ENCODE measurements at regions not wholly inside any gene's neighbourhood (a gene's known extent, or its start where the extent isn't known, plus 50 kb on each side); places are given as distances from the start of the nearest gene placed in this dataset.

DNA sequence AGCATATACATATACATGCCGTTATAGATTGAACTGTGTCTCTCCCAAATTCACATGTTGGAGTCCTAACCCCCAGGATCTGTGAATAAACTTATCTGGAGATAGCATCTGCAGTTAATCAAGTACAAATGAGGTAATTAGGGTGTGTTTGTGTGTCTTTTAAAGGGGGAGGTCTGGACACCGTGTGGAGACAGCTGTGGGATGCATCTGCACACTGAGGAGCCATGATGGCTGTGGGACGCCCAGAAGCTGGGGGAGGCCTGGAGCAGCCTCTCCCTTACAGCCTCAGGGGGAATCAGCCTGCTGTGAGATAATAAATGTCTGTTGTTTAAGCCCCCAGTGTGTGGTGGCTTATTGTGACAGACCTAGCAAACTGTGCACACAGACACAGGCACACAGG lies 51.8 kb upstream of the COL18A1 start:
- Mint-ChIP-seq H3K27me3 (peaks cover 19% of the 10 kb centered on the region), H3K4me3 (no peak overlapping the region), H3K27ac (no peak overlapping the region), H3K36me3 (no peaks in the 10 kb centered on the region), H3K9me3 (no peaks in the 10 kb centered on the region), H3K4me1 (peaks cover 0 to 13% (median 6%) of the 10 kb centered on the region in 4 donors)
- Histone ChIP-seq H3K36me3 (ENCODE audit: control insufficient read depth, insufficient read depth, low read length) (no peaks in the 10 kb centered on the region), H3K4me1 (ENCODE audit: control insufficient read depth, insufficient read depth, low read length, poor library complexity, severe bottlenecking) (no peaks in the 10 kb centered on the region), H3K27me3 (ENCODE audit: control insufficient read depth, insufficient read depth, low read length) (no peaks in the 10 kb centered on the region), H3K4me3 (ENCODE audit: low read depth, low read length) (no peak overlapping the region), H3K9me3 (ENCODE audit: control insufficient read depth in 2 of 2, low read length in 2 of 2) (no peaks in the 10 kb centered on the region), H3K27ac (ENCODE audit: insufficient read depth, low read length, poor library complexity, severe bottlenecking) (no peak overlapping the region)
- ATAC-seq (ENCODE audit: low read depth in 2 of 2), result no peak
- DNase-seq, result no peak

DNA sequence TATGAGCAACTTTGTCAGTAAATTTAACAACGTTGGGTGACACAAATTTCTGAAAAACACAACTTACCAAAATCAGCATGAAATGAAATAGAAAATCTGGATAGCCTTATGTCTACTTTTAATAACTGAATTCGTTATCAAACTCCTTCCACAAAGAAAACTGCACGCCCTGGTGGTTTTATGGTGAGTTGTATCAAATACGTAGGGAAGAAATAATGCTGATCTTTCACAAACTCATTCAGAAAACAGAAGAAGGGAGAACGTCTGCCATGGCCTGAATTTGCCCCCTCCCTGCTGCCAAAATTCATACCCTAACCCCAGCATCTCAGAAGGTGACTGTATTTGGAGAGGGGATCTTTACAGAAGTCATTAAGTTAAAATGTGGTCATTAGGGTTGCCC lies 50.0 kb upstream of the COL18A1 start:
- no peak overlapping the region for H3K4me3 Mint-ChIP-seq
- no peaks in the 10 kb centered on the region for H3K27me3 ChIP-seq (ENCODE audit: control insufficient read depth, insufficient read depth, low read length)
- H3K4me1 Mint-ChIP-seq, result peaks cover 0 to 13% (median 6%) of the 10 kb centered on the region in 4 donors
- no peaks in the 10 kb centered on the region for H3K36me3 Mint-ChIP-seq
- H3K27ac ChIP-seq (ENCODE audit: insufficient read depth, low read length, poor library complexity, severe bottlenecking), result no peak overlapping the region
- no peaks in the 10 kb centered on the region for H3K36me3 ChIP-seq (ENCODE audit: control insufficient read depth, insufficient read depth, low read length)
- ATAC-seq (ENCODE audit: low read depth in 2 of 2) (no peak), DNase-seq (no peak)
- H3K4me1 ChIP-seq (ENCODE audit: control insufficient read depth, insufficient read depth, low read length, poor library complexity, severe bottlenecking), result no peaks in the 10 kb centered on the region
- H3K27me3 Mint-ChIP-seq, result peaks cover 19% of the 10 kb centered on the region
- no peak overlapping the region for H3K27ac Mint-ChIP-seq
- H3K9me3 Mint-ChIP-seq, result no peaks in the 10 kb centered on the region
- no peak overlapping the region for H3K4me3 ChIP-seq (ENCODE audit: low read depth, low read length)
- H3K9me3 ChIP-seq (ENCODE audit: control insufficient read depth in 2 of 2, low read length in 2 of 2), result no peaks in the 10 kb centered on the region

All from CD4-positive, CD25-positive, alpha-beta regulatory T cell (primary cell).